Inferior parietal cortex (tissue), 1 donor: ENCODE measurements at regions not wholly inside any gene's neighbourhood (a gene's known extent, or its start where the extent isn't known, plus 50 kb on each side); places are given as distances from the start of the nearest gene placed in this dataset.
"Not testable (repeated sequence)": the region's sequence is repeated elsewhere in the genome, so short reads cannot be mapped to it uniquely, and the experiment has no call there.

Experiments
- DNase-seq: peaks from one replicate; pipeline ENCODE4 v3.0.0-alpha.2; 2016; ENCODE audit errors: extremely low spot score

GRCh38 chr3:26068890-26069289 is 279.0 kb downstream of the OXSM start:
- no peak for DNase-seq

- no peak for DNase-seq
These were observed 281.0 kb downstream of the OXSM start for GRCh38 chr3:26070854-26071253.

GRCh38 chr3:26074080-26074479 is 284.2 kb downstream of the OXSM start:
- DNase-seq, result no peak

- no peak for DNase-seq
These were observed 288.6 kb downstream of the OXSM start for GRCh38 chr3:26078539-26078938.

GRCh38 chr3:26081166-26081565 is 291.3 kb downstream of the OXSM start:
- DNase-seq, result no peak

- DNase-seq, result no peak
These were observed 291.9 kb downstream of the OXSM start for GRCh38 chr3:26081806-26082205.

- DNase-seq, result no peak
These were observed 293.0 kb downstream of the OXSM start for GRCh38 chr3:26082911-26083310.

GRCh38 chr3:26084629-26085028 is 294.7 kb downstream of the OXSM start:
- no peak for DNase-seq

GRCh38 chr3:26087751-26088150 is 297.9 kb downstream of the OXSM start:
- DNase-seq, result no peak

GRCh38 chr3:26089249-26089648 is 299.4 kb downstream of the OXSM start:
- no peak for DNase-seq

GRCh38 chr3:26090589-26090988 is 300.7 kb downstream of the OXSM start:
- no peak for DNase-seq

GRCh38 chr3:26091096-26091495 is 301.2 kb downstream of the OXSM start:
- no peak for DNase-seq

- DNase-seq, result no peak
These were observed 301.7 kb downstream of the OXSM start for GRCh38 chr3:26091626-26092025.

- DNase-seq, result not testable (repeated sequence)
These were observed 307.2 kb downstream of the OXSM start for GRCh38 chr3:26097111-26097510.

GRCh38 chr3:26099692-26100091 is 309.8 kb downstream of the OXSM start:
- DNase-seq, result no peak

GRCh38 chr3:26100176-26100575 is 310.3 kb downstream of the OXSM start:
- DNase-seq, result no peak

- DNase-seq, result no peak
These were observed 312.5 kb downstream of the OXSM start for GRCh38 chr3:26102376-26102775.

- peak; percentile 14 for DNase-seq
These were observed 315.0 kb downstream of the OXSM start for GRCh38 chr3:26104851-26105251.

- no peak for DNase-seq
These were observed 315.4 kb downstream of the OXSM start for GRCh38 chr3:26105261-26105660.

GRCh38 chr3:26106228-26106627 is 316.3 kb downstream of the OXSM start:
- no peak for DNase-seq

GRCh38 chr3:26108846-26109489 is 319.1 kb downstream of the OXSM start:
- DNase-seq, result no peak

- no peak for DNase-seq
These were observed 325.0 kb downstream of the OXSM start for GRCh38 chr3:26114851-26115250.

GRCh38 chr3:26118165-26118564 is 328.3 kb downstream of the OXSM start:
- no peak for DNase-seq

- DNase-seq, result no peak
These were observed 343.1 kb downstream of the OXSM start for GRCh38 chr3:26132942-26133341.
